SU-DHL-6 (cell line): ENCODE measurements at regions not wholly inside any gene's neighbourhood (a gene's known extent, or its start where the extent isn't known, plus 50 kb on each side); places are given as distances from the start of the nearest gene placed in this dataset.

Experiments used
- H2AFZ ChIP-seq: fragments of 200-600 bp; sonication (generic); 2 replicates; pipeline ENCODE4 v1.6.1; 2014; ENCODE audit warnings: low read depth, mild to moderate bottlenecking, moderate library complexity, mixed read lengths, antibody characterized with exemption, low read length; ENCODE audit not compliant: severe bottlenecking
- H3F3A ChIP-seq: fragments of 200-600 bp; shearing (Covaris generic); 2 replicates; pipeline ENCODE4 v1.6.0; 2016; ENCODE audit warnings: antibody characterized with exemption, mild to moderate bottlenecking; ENCODE audit not compliant: insufficient read depth
- H3K27ac ChIP-seq: fragments of 200-600 bp; sonication (generic); 2 replicates; pipeline ENCODE4 v1.5.1; 2016; ENCODE audit warnings: low read depth, mild to moderate bottlenecking, low read length, moderate library complexity, mixed read lengths
- H3K27me3 ChIP-seq: fragments of 200-600 bp; sonication (generic), shearing (Covaris generic); 2 replicates; pipeline ENCODE4 v1.6.0; 2014; ENCODE audit warnings: mild to moderate bottlenecking, low read length
- H3K36me3 ChIP-seq: fragments of 200-600 bp; sonication (generic); 2 replicates; pipeline ENCODE4 v1.6.1; 2014; ENCODE audit warnings: mild to moderate bottlenecking, low read length, mixed read lengths
- H3K4me2 ChIP-seq: fragments of 300-600, 200-600 bp; shearing (Covaris generic), sonication (generic); 2 replicates; pipeline ENCODE4 v1.6.0; 2014; ENCODE audit warnings: low read length, low read depth, mild to moderate bottlenecking; ENCODE audit not compliant: poor library complexity, severe bottlenecking
- H3K4me3 ChIP-seq: fragments of 200-600 bp; sonication (generic); 2 replicates; pipeline ENCODE4 v1.5.1; 2014; ENCODE audit warnings: antibody characterized with exemption, low read length, mild to moderate bottlenecking, mixed read lengths; ENCODE audit not compliant: insufficient read depth, poor library complexity, severe bottlenecking
- H3K79me2 ChIP-seq: fragments of 200-600 bp; sonication (generic); 2 replicates; pipeline ENCODE4 v1.6.1; 2014; ENCODE audit warnings: mild to moderate bottlenecking, low read length, moderate library complexity; ENCODE audit not compliant: insufficient read depth
- H3K9ac ChIP-seq: fragments of 200-600 bp; sonication (generic); 2 replicates; pipeline ENCODE4 v1.7.0; 2014; ENCODE audit warnings: mild to moderate bottlenecking, low read length
- H3K9me2 ChIP-seq: fragments of 200-600 bp; sonication (generic); replicated peaks from 2 replicates; pipeline ENCODE4 v1.6.1; 2014; ENCODE audit warnings: low read length; ENCODE audit not compliant: insufficient read depth
- H3K9me3 ChIP-seq: fragments of 200-600 bp; sonication (generic); 2 replicates; pipeline ENCODE4 v1.6.1; 2014; ENCODE audit warnings: low read length, mixed read lengths; ENCODE audit not compliant: insufficient read depth
- H4K20me1 ChIP-seq: fragments of 200-600 bp; sonication (generic); 2 replicates; pipeline ENCODE4 v1.6.1; 2014; ENCODE audit warnings: low read depth, mild to moderate bottlenecking, antibody characterized with exemption, low read length, moderate library complexity, mixed read lengths
- EZH2phosphoT487 ChIP-seq: fragments of 200-600 bp; sonication (generic), shearing (Covaris generic); conservative IDR thresholded peaks from 2 replicates; pipeline ENCODE4 v1.6.1; 2018; ENCODE audit warnings: mild to moderate bottlenecking, antibody characterized with exemption, low read length, moderate library complexity, mixed read lengths
- TF ChIP-seq, protein P1 (sequence below): fragments of 200-600 bp; sonication (generic); IDR thresholded peaks from one replicate; pipeline ENCODE4 v1.5.1; 2017; ENCODE audit warnings: antibody characterized with exemption, mild to moderate bottlenecking, low read length, moderate library complexity; ENCODE audit not compliant: insufficient read depth, poor library complexity, severe bottlenecking

GRCh38 chr9:3608011-3608410 lies 82.2 kb upstream of the RFX3 start:
- no peak overlapping the region for H3K4me3 ChIP-seq
- H3K9me3 ChIP-seq = peaks cover 15% of the 10 kb centered on the region; the same call in 1 of the 2 replicates
- no peaks in the 10 kb centered on the region for H4K20me1 ChIP-seq
- peaks cover 5% of the 10 kb centered on the region for H3F3A ChIP-seq
- 0 out of 2 replicates have a peak, but pooled peaks cover 7% of the 10 kb centered on the region for H3K36me3 ChIP-seq
- no peaks in the 10 kb centered on the region for H3K27me3 ChIP-seq
- H2AFZ ChIP-seq = no peak overlapping the region
- H3K4me2 ChIP-seq = no peak overlapping the region
- no peaks in the 10 kb centered on the region for H3K79me2 ChIP-seq
- H3K27ac ChIP-seq = peak overlapping the region; percentile 66
- no peaks in the 10 kb centered on the region for H3K9me2 ChIP-seq
- TF ChIP-seq EZH2phosphoT487 = no peak
- TF ChIP-seq, protein P1, sequence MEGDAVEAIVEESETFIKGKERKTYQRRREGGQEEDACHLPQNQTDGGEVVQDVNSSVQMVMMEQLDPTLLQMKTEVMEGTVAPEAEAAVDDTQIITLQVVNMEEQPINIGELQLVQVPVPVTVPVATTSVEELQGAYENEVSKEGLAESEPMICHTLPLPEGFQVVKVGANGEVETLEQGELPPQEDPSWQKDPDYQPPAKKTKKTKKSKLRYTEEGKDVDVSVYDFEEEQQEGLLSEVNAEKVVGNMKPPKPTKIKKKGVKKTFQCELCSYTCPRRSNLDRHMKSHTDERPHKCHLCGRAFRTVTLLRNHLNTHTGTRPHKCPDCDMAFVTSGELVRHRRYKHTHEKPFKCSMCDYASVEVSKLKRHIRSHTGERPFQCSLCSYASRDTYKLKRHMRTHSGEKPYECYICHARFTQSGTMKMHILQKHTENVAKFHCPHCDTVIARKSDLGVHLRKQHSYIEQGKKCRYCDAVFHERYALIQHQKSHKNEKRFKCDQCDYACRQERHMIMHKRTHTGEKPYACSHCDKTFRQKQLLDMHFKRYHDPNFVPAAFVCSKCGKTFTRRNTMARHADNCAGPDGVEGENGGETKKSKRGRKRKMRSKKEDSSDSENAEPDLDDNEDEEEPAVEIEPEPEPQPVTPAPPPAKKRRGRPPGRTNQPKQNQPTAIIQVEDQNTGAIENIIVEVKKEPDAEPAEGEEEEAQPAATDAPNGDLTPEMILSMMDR = no peak
- no peak overlapping the region for H3K9ac ChIP-seq

DNA sequence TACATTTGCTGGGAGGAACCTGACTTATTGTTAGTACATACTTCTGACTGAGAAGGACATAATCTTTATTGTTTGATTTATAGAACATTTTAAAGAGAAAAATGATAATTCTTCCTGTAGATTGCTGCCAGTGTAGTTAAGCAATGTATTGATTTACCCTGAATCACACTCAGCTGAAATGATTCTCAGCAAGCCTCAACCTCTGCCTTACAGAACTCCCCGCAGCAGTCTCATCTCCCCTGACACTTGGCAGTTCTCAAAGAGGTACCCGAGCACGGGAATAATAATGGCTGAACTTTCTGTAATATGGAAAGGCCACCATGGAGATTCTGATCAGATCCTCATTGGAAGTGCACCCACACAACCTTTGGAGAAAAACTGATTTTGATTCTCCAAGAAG lies 74.9 kb upstream of the RFX3 start:
- no peak overlapping the region for H3K4me3 ChIP-seq
- H3K36me3 ChIP-seq = no peaks in the 10 kb centered on the region
- H3K9ac ChIP-seq = no peak overlapping the region
- H3K27me3 ChIP-seq = no peaks in the 10 kb centered on the region
- no peak for TF ChIP-seq EZH2phosphoT487
- H2AFZ ChIP-seq = no peak overlapping the region
- H3K27ac ChIP-seq = no peak overlapping the region
- no peaks in the 10 kb centered on the region for H3K79me2 ChIP-seq
- no peaks in the 10 kb centered on the region for H3F3A ChIP-seq
- no peaks in the 10 kb centered on the region for H4K20me1 ChIP-seq
- H3K4me2 ChIP-seq = no peak overlapping the region
- H3K9me2 ChIP-seq = no peaks in the 10 kb centered on the region
- 0 out of 2 replicates have a peak, but pooled peaks cover 4% of the 10 kb centered on the region for H3K9me3 ChIP-seq

- H2AFZ ChIP-seq = no peak overlapping the region
- H3K36me3 ChIP-seq = no peaks in the 10 kb centered on the region
- H4K20me1 ChIP-seq = no peaks in the 10 kb centered on the region
- no peak overlapping the region for H3K4me3 ChIP-seq
- TF ChIP-seq, protein P1 = no peak
- TF ChIP-seq EZH2phosphoT487 = no peak
- H3K9ac ChIP-seq = no peak overlapping the region
- no peaks in the 10 kb centered on the region for H3K9me2 ChIP-seq
- H3K9me3 ChIP-seq = 0 out of 2 replicates have a peak, but pooled peaks cover 4% of the 10 kb centered on the region
- H3K79me2 ChIP-seq = no peaks in the 10 kb centered on the region
- H3F3A ChIP-seq = no peaks in the 10 kb centered on the region
- no peak overlapping the region for H3K4me2 ChIP-seq
- no peak overlapping the region for H3K27ac ChIP-seq
- no peaks in the 10 kb centered on the region for H3K27me3 ChIP-seq
Measured at GRCh38 chr9:3597792-3598191, 72.0 kb upstream of the RFX3 start.

GRCh38 chr9:3586066-3586465 lies 60.3 kb upstream of the RFX3 start:
- H4K20me1 ChIP-seq = no peaks in the 10 kb centered on the region
- no peaks in the 10 kb centered on the region for H3K79me2 ChIP-seq
- no peak overlapping the region for H2AFZ ChIP-seq
- no peak overlapping the region for H3K27ac ChIP-seq
- H3K4me3 ChIP-seq = no peak overlapping the region
- no peak overlapping the region for H3K4me2 ChIP-seq
- H3K27me3 ChIP-seq = no peaks in the 10 kb centered on the region
- no peaks in the 10 kb centered on the region for H3K9me3 ChIP-seq
- no peak overlapping the region for H3K9ac ChIP-seq
- no peaks in the 10 kb centered on the region for H3K9me2 ChIP-seq
- H3F3A ChIP-seq = no peaks in the 10 kb centered on the region
- H3K36me3 ChIP-seq = no peaks in the 10 kb centered on the region
- TF ChIP-seq EZH2phosphoT487 = no peak
- TF ChIP-seq, protein P1 = no peak
